Smooth muscle cell (in vitro differentiated cells): ENCODE measurements at regions not wholly inside any gene's neighbourhood (a gene's known extent, or its start where the extent isn't known, plus 50 kb on each side); places are given as distances from the start of the nearest gene placed in this dataset.

Experiments
- DNase-seq: peaks from one replicate; lab custom pipeline; 2025; ENCODE audit not compliant: unreplicated experiment; lab: John Stamatoyannopoulos, UW
- H2AFZ ChIP-seq: fragments of 200-600 bp; sonication (generic); 2 replicates; pipeline ENCODE4 v1.6.0; 2016; ENCODE audit warnings: antibody characterized with exemption, low read depth, mild to moderate bottlenecking
- H3F3A ChIP-seq: fragments of 200-600 bp; sonication (generic); 2 replicates; pipeline ENCODE4 v1.6.0; 2017; ENCODE audit warnings: antibody characterized with exemption, low read depth
- H3K27ac ChIP-seq: fragments of 200-600 bp; sonication (generic); 2 replicates; pipeline ENCODE4 v1.5.1; 2016; ENCODE audit warnings: low read depth, mild to moderate bottlenecking
- H3K27me3 ChIP-seq: fragments of 200-600 bp; sonication (generic); 2 replicates; pipeline ENCODE4 v1.6.1; 2016; ENCODE audit warnings: low read depth, mild to moderate bottlenecking
- H3K36me3 ChIP-seq: fragments of 200-600 bp; sonication (generic); 2 replicates; pipeline ENCODE4 v1.5.1; 2016; ENCODE audit warnings: low read depth
- H3K4me1 ChIP-seq: fragments of 200-600 bp; sonication (generic); 2 replicates; pipeline ENCODE4 v1.5.1; 2016; ENCODE audit warnings: low read depth
- H3K4me2 ChIP-seq: fragments of 200-600 bp; sonication (generic); 2 replicates; pipeline ENCODE4 v1.6.0; 2016; ENCODE audit warnings: mild to moderate bottlenecking
- H3K4me3 ChIP-seq: fragments of 200-600 bp; sonication (generic); 2 replicates; pipeline ENCODE4 v1.5.1; 2016; ENCODE audit warnings: mild to moderate bottlenecking
- H3K79me2 ChIP-seq: fragments of 200-600 bp; sonication (generic); 2 replicates; pipeline ENCODE4 v1.6.0; 2016; ENCODE audit warnings: low read depth, mild to moderate bottlenecking
- H3K9ac ChIP-seq: fragments of 200-600 bp; sonication (generic); 2 replicates; pipeline ENCODE4 v1.6.0; 2016; ENCODE audit warnings: low read depth
- H3K9me3 ChIP-seq: fragments of 200-600 bp; sonication (generic); replicated peaks from 2 replicates; pipeline ENCODE4 v1.5.1; 2016; ENCODE audit warnings: low read depth
- H4K20me1 ChIP-seq: fragments of 200-600 bp; sonication (generic); 2 replicates; pipeline ENCODE4 v1.6.0; 2016; ENCODE audit warnings: low read depth
- CTCF ChIP-seq: fragments of 200-600 bp; sonication (generic); IDR thresholded peaks from 2 replicates; pipeline ENCODE4 v1.5.1; 2017; ENCODE audit warnings: borderline replicate concordance, mild to moderate bottlenecking, antibody characterized with exemption; ENCODE audit not compliant: insufficient read depth, poor library complexity, severe bottlenecking
- WGBS: methylation state at CpG from one replicate; pipeline ENCODE4 v1.1.7; 2016; ENCODE audit warnings: low lambda C conversion rate; 5-methylcytosine and 5-hydroxymethylcytosine counted together

- Histone ChIP-seq H3F3A (peaks cover 3% of the 10 kb centered on the region), H2AFZ (no peak overlapping the region)
Measured at GRCh38 chr12:4034921-4035320, 161.7 kb upstream of the PARP11 start.

GRCh38 chr12:4032924-4033615 is 159.9 kb upstream of the PARP11 start:
- H3F3A ChIP-seq, result peaks cover 3% of the 10 kb centered on the region
- no peaks in the 10 kb centered on the region for H3K27me3 ChIP-seq
- WGBS, result 55% methylated on average over 5 of the region's 5 CpGs
- no peak for DNase-seq
- H3K79me2 ChIP-seq, result no peaks in the 10 kb centered on the region
- peaks cover 16% of the 10 kb centered on the region for H3K4me1 ChIP-seq
- no peak overlapping the region for H3K4me2 ChIP-seq
- no peak overlapping the region for H2AFZ ChIP-seq
- H3K27ac ChIP-seq, result no peak overlapping the region
- TF ChIP-seq CTCF, result no peak
- no peaks in the 10 kb centered on the region for H3K9me3 ChIP-seq
- H3K4me3 ChIP-seq, result no peak overlapping the region
- H3K9ac ChIP-seq, result no peak overlapping the region
- H4K20me1 ChIP-seq, result no peaks in the 10 kb centered on the region
- no peaks in the 10 kb centered on the region for H3K36me3 ChIP-seq

More at GRCh38 chr12:4034921-4035320, 161.7 kb upstream of the PARP11 start:
- Histone ChIP-seq H3K4me2 (no peak overlapping the region), H3K27ac (no peak overlapping the region), H3K36me3 (no peaks in the 10 kb centered on the region), H3K4me3 (no peak overlapping the region), H3K79me2 (no peaks in the 10 kb centered on the region), H3K4me1 (peaks cover 16% of the 10 kb centered on the region), H3K9me3 (no peaks in the 10 kb centered on the region), H3K27me3 (no peaks in the 10 kb centered on the region), H4K20me1 (no peaks in the 10 kb centered on the region), H3K9ac (no peak overlapping the region)
- 61% methylated on average over 2 of the region's 2 CpGs for WGBS
- no peak for TF ChIP-seq CTCF
- no peak for DNase-seq

DNA sequence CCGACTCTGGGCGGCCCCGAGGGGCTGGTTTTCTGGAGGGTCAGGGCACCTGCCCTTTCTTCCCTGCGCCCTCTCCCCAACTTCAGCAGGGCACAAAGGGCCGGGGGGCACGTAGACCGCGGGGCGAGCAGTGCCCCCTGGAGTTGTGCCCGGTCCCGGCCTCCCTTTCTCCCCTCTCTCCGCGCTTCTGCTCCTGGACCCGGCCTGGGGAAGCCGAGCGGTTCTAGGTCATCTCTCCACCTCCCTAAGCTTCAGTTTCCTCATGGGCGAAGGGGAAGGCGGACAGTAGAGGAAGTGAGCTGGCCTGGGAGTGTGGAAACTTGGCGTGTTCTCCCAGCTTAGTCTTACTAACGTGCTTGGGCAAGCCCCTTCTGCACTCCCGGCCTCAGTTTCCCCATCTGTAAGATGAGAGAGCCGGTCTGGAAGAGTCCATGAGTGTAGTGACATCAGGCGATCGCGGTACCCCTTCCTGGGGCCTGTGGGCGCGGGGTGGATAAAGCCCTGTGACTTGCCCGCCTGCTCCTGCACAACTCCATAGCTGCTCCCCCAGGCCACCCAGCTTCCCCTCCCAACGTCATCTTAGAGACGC is 158.6 kb upstream of the PARP11 start:
- no peak for DNase-seq
- peaks cover 3% of the 10 kb centered on the region for H3F3A ChIP-seq
- peak overlapping the region; percentile 88 for H3K4me2 ChIP-seq
- peaks cover 16% of the 10 kb centered on the region for H3K4me1 ChIP-seq
- H3K4me3 ChIP-seq, result peak overlapping the region; percentile 31
- H3K36me3 ChIP-seq, result no peaks in the 10 kb centered on the region
- H4K20me1 ChIP-seq, result no peaks in the 10 kb centered on the region
- no peaks in the 10 kb centered on the region for H3K79me2 ChIP-seq
- H3K27me3 ChIP-seq, result no peaks in the 10 kb centered on the region
- peak overlapping the region; percentile 72 for H2AFZ ChIP-seq
- H3K9me3 ChIP-seq, result no peaks in the 10 kb centered on the region
- H3K9ac ChIP-seq, result peak overlapping the region; percentile 75
- WGBS, result 52% methylated on average over 30 of the region's 30 CpGs
- H3K27ac ChIP-seq, result peak overlapping the region; percentile 82
- TF ChIP-seq CTCF, result no peak
